Panc1 (cell line): ENCODE measurements at regions not wholly inside any gene's neighbourhood (a gene's known extent, or its start where the extent isn't known, plus 50 kb on each side); places are given as distances from the start of the nearest gene placed in this dataset.

Experiments used
- CTCF ChIP-seq: fragments of 450-650 bp; IDR thresholded peaks from 2 replicates; pipeline ENCODE4 v1.5.1; 2017; ENCODE audit warnings: mild to moderate bottlenecking
- POLR2AphosphoS5 ChIP-seq: IDR thresholded peaks from 2 replicates; pipeline ENCODE4 v1.6.1; 2012; ENCODE audit warnings: mild to moderate bottlenecking, low read depth, low read length, moderate library complexity
- REST ChIP-seq, 2 experiments: IDR thresholded peaks; 2 replicates each; pipeline ENCODE4 v1.6.1; 2011 to 2012; ENCODE audit warnings: low read depth in 2 of 2, control low read depth in 1 of 2, low read length in 1 of 2, mild to moderate bottlenecking in 1 of 2, moderate library complexity in 1 of 2; ENCODE audit not compliant: insufficient read depth in 1 of 2
- SIN3A ChIP-seq: IDR thresholded peaks from 2 replicates; pipeline ENCODE4 v1.6.1; 2012; ENCODE audit warnings: low read depth, mild to moderate bottlenecking, low read length, moderate library complexity, borderline replicate concordance; ENCODE audit not compliant: insufficient read depth
- TCF7L2 ChIP-seq: IDR thresholded peaks from 2 replicates; pipeline ENCODE4 v1.6.1; 2011; ENCODE audit warnings: mild to moderate bottlenecking, low read depth, low read length, inconsistent platforms

GRCh38 chr1:168391851-168392681, 111.4 kb downstream of the TBX19 start:
- TF ChIP-seq CTCF (no peak), POLR2AphosphoS5 (no peak), SIN3A (no peak), REST (IDR thresholded peaks at IDR 0.05; ENCODE audit: insufficient read depth in 1 of 2, low read depth in 2 of 2, low read length in 1 of 2) (no peak), TCF7L2 (no peak)
